ENCODE measurements at regions not wholly inside any gene's neighbourhood (a gene's known extent, or its start where the extent isn't known, plus 50 kb on each side); places are given as distances from the start of the nearest gene placed in this dataset.

- Histone ChIP-seq H3K79me2 (ENCODE audit: insufficient read depth, low read length) (no peaks in the 10 kb centered on the region), H3K4me1 (ENCODE audit: insufficient read depth, low read length) (no peaks in the 10 kb centered on the region), H3K4me2 (ENCODE audit: insufficient read depth, low read length) (no peak overlapping the region), H3K36me3 (ENCODE audit: insufficient read depth, low read length) (no peaks in the 10 kb centered on the region), H3K27me3 (ENCODE audit: insufficient read depth, low read length, poor library complexity) (peaks cover 7% of the 10 kb centered on the region), H4K20me1 (ENCODE audit: insufficient read depth, low read length) (0 out of 2 replicates have a peak, but pooled peaks cover 2% of the 10 kb centered on the region), H3K4me3 (ENCODE audit: low read depth in 1 of 2, low read length in 2 of 2) (no peak overlapping the region), H2AFZ (ENCODE audit: low read depth, low read length) (no peak overlapping the region), H3K27ac (ENCODE audit: low read length) (no peak overlapping the region), H3K9ac (ENCODE audit: low read depth, low read length) (no peak overlapping the region), H3K9me3 (ENCODE audit: insufficient read depth, low read length, severe bottlenecking) (no peaks in the 10 kb centered on the region)
- DNase-seq (no peak), ATAC-seq (ENCODE audit: insufficient read depth, low read depth) (no peak)
- no peak for TF ChIP-seq CTCF (IDR thresholded peaks at IDR 0.05; ENCODE audit: borderline replicate concordance, extremely low read depth, low read length, poor library complexity, severe bottlenecking)
- TF ChIP-seq EZH2 (IDR thresholded peaks at IDR 0.05; ENCODE audit: borderline replicate concordance, low read depth, low read length, severe bottlenecking), result no peak
These were observed 89.8 kb upstream of the PODXL start for GRCh38 chr7:131646203-131646602.

DNA sequence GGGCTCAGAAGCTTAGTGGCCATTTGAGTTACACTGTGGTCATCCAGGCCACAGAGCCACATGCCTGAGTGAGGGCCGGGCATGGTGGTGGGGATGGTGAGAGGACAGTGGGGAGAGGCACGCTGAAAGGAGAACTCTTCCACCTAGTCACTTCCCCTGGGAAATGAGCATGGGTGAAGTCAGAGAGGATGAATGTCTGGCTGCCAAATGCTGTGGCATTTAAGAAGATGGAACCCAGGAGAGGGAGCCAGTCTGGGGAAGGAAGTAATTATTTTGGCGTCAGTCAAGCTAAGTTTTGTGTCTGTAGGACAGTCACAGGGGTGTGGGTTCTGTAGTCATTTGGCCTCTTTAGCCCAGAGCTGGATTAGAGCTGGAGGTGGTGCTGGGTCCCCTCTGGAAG, 86.0 kb upstream of the PODXL start:
- H3K9me3 ChIP-seq (ENCODE audit: insufficient read depth, low read length, severe bottlenecking), result no peaks in the 10 kb centered on the region
- H3K36me3 ChIP-seq (ENCODE audit: insufficient read depth, low read length), result no peaks in the 10 kb centered on the region
- no peak overlapping the region for H3K4me2 ChIP-seq (ENCODE audit: insufficient read depth, low read length)
- no peaks in the 10 kb centered on the region for H3K27me3 ChIP-seq (ENCODE audit: insufficient read depth, low read length, poor library complexity)
- no peaks in the 10 kb centered on the region for H3K4me1 ChIP-seq (ENCODE audit: insufficient read depth, low read length)
- no peaks in the 10 kb centered on the region for H3K79me2 ChIP-seq (ENCODE audit: insufficient read depth, low read length)
- no peak for TF ChIP-seq EZH2 (IDR thresholded peaks at IDR 0.05; ENCODE audit: borderline replicate concordance, low read depth, low read length, severe bottlenecking)
- no peak for TF ChIP-seq CTCF (IDR thresholded peaks at IDR 0.05; ENCODE audit: borderline replicate concordance, extremely low read depth, low read length, poor library complexity, severe bottlenecking)
- DNase-seq (no peak), ATAC-seq (ENCODE audit: insufficient read depth, low read depth) (no peak)
- H3K27ac ChIP-seq (ENCODE audit: low read length), result no peak overlapping the region
- H4K20me1 ChIP-seq (ENCODE audit: insufficient read depth, low read length), result no peaks in the 10 kb centered on the region
- H2AFZ ChIP-seq (ENCODE audit: low read depth, low read length), result no peak overlapping the region
- H3K9ac ChIP-seq (ENCODE audit: low read depth, low read length), result no peak overlapping the region
- no peak overlapping the region for H3K4me3 ChIP-seq (ENCODE audit: low read depth in 1 of 2, low read length in 2 of 2)

GRCh38 chr7:131640686-131641085, 84.3 kb upstream of the PODXL start:
- no peaks in the 10 kb centered on the region for H3K27me3 ChIP-seq (ENCODE audit: insufficient read depth, low read length, poor library complexity)
- no peaks in the 10 kb centered on the region for H3K4me1 ChIP-seq (ENCODE audit: insufficient read depth, low read length)
- no peak overlapping the region for H2AFZ ChIP-seq (ENCODE audit: low read depth, low read length)
- no peak overlapping the region for H3K27ac ChIP-seq (ENCODE audit: low read length)
- no peak overlapping the region for H3K4me3 ChIP-seq (ENCODE audit: low read depth in 1 of 2, low read length in 2 of 2)
- ATAC-seq (ENCODE audit: insufficient read depth, low read depth) (no peak), DNase-seq (no peak)
- no peak for TF ChIP-seq EZH2 (IDR thresholded peaks at IDR 0.05; ENCODE audit: borderline replicate concordance, low read depth, low read length, severe bottlenecking)
- TF ChIP-seq CTCF (IDR thresholded peaks at IDR 0.05; ENCODE audit: borderline replicate concordance, extremely low read depth, low read length, poor library complexity, severe bottlenecking), result no peak
- H3K4me2 ChIP-seq (ENCODE audit: insufficient read depth, low read length), result no peak overlapping the region
- no peaks in the 10 kb centered on the region for H3K79me2 ChIP-seq (ENCODE audit: insufficient read depth, low read length)
- H3K9ac ChIP-seq (ENCODE audit: low read depth, low read length), result no peak overlapping the region
- H4K20me1 ChIP-seq (ENCODE audit: insufficient read depth, low read length), result no peaks in the 10 kb centered on the region
- no peaks in the 10 kb centered on the region for H3K36me3 ChIP-seq (ENCODE audit: insufficient read depth, low read length)
- H3K9me3 ChIP-seq (ENCODE audit: insufficient read depth, low read length, severe bottlenecking), result no peaks in the 10 kb centered on the region
